Tibial nerve (tissue), 3 donors: ENCODE measurements at regions not wholly inside any gene's neighbourhood (a gene's known extent, or its start where the extent isn't known, plus 50 kb on each side); places are given as distances from the start of the nearest gene placed in this dataset.

Experiments used
- POLR2A ChIP-seq, 2 donors: fragments of 450-650 bp; IDR thresholded peaks; one replicate each; pipeline ENCODE4 v1.6.1; 2017; ENCODE audit warnings: antibody characterized with exemption in 2 of 2, mild to moderate bottlenecking in 2 of 2, moderate library complexity in 2 of 2
- TF ChIP-seq, protein P1 (sequence below), 5 experiments: fragments of 200-600 bp in 3 of 5; fragments of 450-650 bp in 2 of 5; sonication (generic) in 3 of 5; IDR thresholded peaks; one replicate each; pipeline ENCODE4 v1.5.1; 2016 to 2019; ENCODE audit warnings: antibody characterized with exemption in 5 of 5, mild to moderate bottlenecking in 3 of 5, moderate library complexity in 2 of 5

DNA sequence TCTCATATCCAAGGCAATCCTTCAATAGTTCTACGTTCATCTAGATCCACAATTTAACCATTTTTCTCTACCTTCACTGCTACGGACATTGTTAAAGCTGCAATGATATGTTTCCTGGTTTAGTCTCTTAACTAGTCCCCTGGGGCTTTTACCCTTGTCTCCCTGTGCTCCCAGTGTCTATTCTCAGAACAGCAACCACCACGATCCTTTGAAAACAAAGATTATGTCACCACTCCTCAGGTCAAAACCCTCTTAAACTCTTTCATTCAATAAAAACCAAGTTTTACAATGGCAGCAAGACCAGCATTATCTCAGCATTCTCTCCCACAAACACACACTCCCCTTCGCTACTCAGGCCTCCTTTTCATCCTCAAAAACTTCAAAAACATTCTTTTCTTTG is 298.2 kb upstream of the CHST9 start:
- TF ChIP-seq POLR2A (IDR thresholded peaks at IDR 0.05) = no peak
- TF ChIP-seq, protein P1, sequence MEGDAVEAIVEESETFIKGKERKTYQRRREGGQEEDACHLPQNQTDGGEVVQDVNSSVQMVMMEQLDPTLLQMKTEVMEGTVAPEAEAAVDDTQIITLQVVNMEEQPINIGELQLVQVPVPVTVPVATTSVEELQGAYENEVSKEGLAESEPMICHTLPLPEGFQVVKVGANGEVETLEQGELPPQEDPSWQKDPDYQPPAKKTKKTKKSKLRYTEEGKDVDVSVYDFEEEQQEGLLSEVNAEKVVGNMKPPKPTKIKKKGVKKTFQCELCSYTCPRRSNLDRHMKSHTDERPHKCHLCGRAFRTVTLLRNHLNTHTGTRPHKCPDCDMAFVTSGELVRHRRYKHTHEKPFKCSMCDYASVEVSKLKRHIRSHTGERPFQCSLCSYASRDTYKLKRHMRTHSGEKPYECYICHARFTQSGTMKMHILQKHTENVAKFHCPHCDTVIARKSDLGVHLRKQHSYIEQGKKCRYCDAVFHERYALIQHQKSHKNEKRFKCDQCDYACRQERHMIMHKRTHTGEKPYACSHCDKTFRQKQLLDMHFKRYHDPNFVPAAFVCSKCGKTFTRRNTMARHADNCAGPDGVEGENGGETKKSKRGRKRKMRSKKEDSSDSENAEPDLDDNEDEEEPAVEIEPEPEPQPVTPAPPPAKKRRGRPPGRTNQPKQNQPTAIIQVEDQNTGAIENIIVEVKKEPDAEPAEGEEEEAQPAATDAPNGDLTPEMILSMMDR (IDR thresholded peaks at IDR 0.05) = no peak
